Endothelial cell of umbilical vein (primary cell): ENCODE measurements at regions not wholly inside any gene's neighbourhood (a gene's known extent, or its start where the extent isn't known, plus 50 kb on each side); places are given as distances from the start of the nearest gene placed in this dataset.

Experiments
- BruUV-seq: library from RNA; stranded (reverse); fragments of 400-500 nt; replicated peaks from 2 replicates; lab custom pipeline; 2021; lab: Mats Ljungman, UMichigan
- CTCF ChIA-PET: fragments of 300-600, 350-600 bp; sonication (Branson Sonifier 250); formaldehyde crosslinking; loops from one replicate; lab custom pipeline; 2021; ENCODE audit warnings: antibody characterized with exemption, inconsistent platforms; lab: Charles Lee
- POLR2A ChIA-PET: fragments of 300-600, 350-600 bp; sonication (Branson Sonifier 250); formaldehyde crosslinking; loops from one replicate; lab custom pipeline; 2021; ENCODE audit warnings: antibody characterized with exemption, inconsistent platforms; lab: Charles Lee
- DNase-seq: peaks from one replicate; pipeline ENCODE4 v3.0.0-alpha.2; 2011; ENCODE audit warnings: low read depth, low spot score
- FAIRE-seq: peaks from 2 replicates; lab custom pipeline; 2011; peaks lifted over from hg19 to GRCh38; lab: Jason Lieb, UNC
- H2AFZ ChIP-seq: 2 replicates; pipeline ENCODE4 v1.6.0; 2012; ENCODE audit warnings: low read depth, low read length, control low read depth, inconsistent platforms
- H3K27ac ChIP-seq: 2 replicates; pipeline ENCODE4 v1.5.1; 2011; ENCODE audit warnings: low read depth, mild to moderate bottlenecking, control low read depth, low read length, moderate library complexity; ENCODE audit not compliant: insufficient read depth
- H3K27me3 ChIP-seq, 2 experiments: 2 replicates each; pipeline versions ENCODE4 v1.6.0 to v1.6.1; 2011; ENCODE audit warnings: low read length in 2 of 2, mixed read lengths in 1 of 2; ENCODE audit not compliant: control insufficient read depth in 2 of 2, insufficient read depth in 2 of 2
- H3K36me3 ChIP-seq, 2 experiments: 2 replicates in 1 of 2; 3 replicates in 1 of 2; pipeline ENCODE4 v1.5.1; 2011; ENCODE audit warnings: low read length in 2 of 2, mild to moderate bottlenecking in 1 of 2, moderate library complexity in 1 of 2; ENCODE audit not compliant: control insufficient read depth in 2 of 2, insufficient read depth in 2 of 2; ENCODE audit errors: extremely low read depth in 1 of 2
- H3K4me1 ChIP-seq: 3 replicates; pipeline ENCODE4 v1.5.1; 2011; ENCODE audit warnings: mild to moderate bottlenecking, low read length; ENCODE audit not compliant: control insufficient read depth, insufficient read depth; ENCODE audit errors: extremely low read depth
- H3K4me2 ChIP-seq: 2 replicates; pipeline ENCODE4 v1.6.1; 2011; ENCODE audit warnings: low read length, control low read depth, mixed read lengths; ENCODE audit not compliant: insufficient read depth
- H3K4me3 ChIP-seq, 3 experiments: fragments of 200-600 bp in 1 of 3; sonication (generic), shearing (Covaris generic) in 1 of 3; replicated peaks in 1 of 3; 2 replicates each; pipeline ENCODE4 v1.5.1; 2011 to 2016; ENCODE audit warnings: control low read depth in 3 of 3, low read length in 3 of 3, mild to moderate bottlenecking in 2 of 3, inconsistent platforms in 1 of 3, low read depth in 1 of 3, moderate library complexity in 1 of 3; ENCODE audit not compliant: insufficient read depth in 1 of 3
- H3K79me2 ChIP-seq: 2 replicates; pipeline ENCODE4 v1.6.0; 2012; ENCODE audit warnings: low read length, inconsistent platforms; ENCODE audit not compliant: control insufficient read depth, insufficient read depth
- H3K9ac ChIP-seq: replicated peaks from 2 replicates; pipeline ENCODE3; 2011; ENCODE audit warnings: low read length, control low read depth; ENCODE audit not compliant: insufficient read depth; ENCODE audit errors: extremely low read depth
- H3K9me1 ChIP-seq: replicated peaks from 3 replicates; pipeline ENCODE4 v1.6.0; 2011; ENCODE audit warnings: mild to moderate bottlenecking, low read length; ENCODE audit not compliant: control insufficient read depth, insufficient read depth; ENCODE audit errors: extremely low read depth
- H3K9me3 ChIP-seq: replicated peaks from 2 replicates; pipeline ENCODE4 v1.5.1; 2012; ENCODE audit warnings: low read length, inconsistent platforms; ENCODE audit not compliant: control insufficient read depth, insufficient read depth
- H4K20me1 ChIP-seq: replicated peaks from 2 replicates; pipeline ENCODE3; 2011; ENCODE audit warnings: mild to moderate bottlenecking, low read length; ENCODE audit not compliant: control insufficient read depth, insufficient read depth; ENCODE audit errors: extremely low read depth
- EZH2 ChIP-seq: IDR thresholded peaks from 2 replicates; pipeline ENCODE4 v1.6.1; 2012; ENCODE audit warnings: borderline replicate concordance, low read depth, mild to moderate bottlenecking, moderate library complexity, low read length, inconsistent platforms; ENCODE audit not compliant: severe bottlenecking
- FOS ChIP-seq: IDR thresholded peaks from 2 replicates; pipeline ENCODE4 v1.6.1; 2011; ENCODE audit warnings: mild to moderate bottlenecking, low read length, moderate library complexity, borderline replicate concordance; ENCODE audit not compliant: insufficient read depth
- GATA2 ChIP-seq: IDR thresholded peaks from 2 replicates; pipeline ENCODE4 v1.7.0; 2011; ENCODE audit warnings: low read depth, mild to moderate bottlenecking, moderate library complexity, mixed read lengths, low read length; ENCODE audit not compliant: insufficient read length, insufficient read depth
- JUN ChIP-seq: IDR thresholded peaks from 2 replicates; pipeline ENCODE4 v1.6.1; 2011; ENCODE audit warnings: borderline replicate concordance, low read depth; ENCODE audit not compliant: insufficient read length, insufficient read depth
- MYC ChIP-seq: IDR thresholded peaks from one replicate; pipeline ENCODE4 v1.6.1; 2011; ENCODE audit warnings: mild to moderate bottlenecking, low read depth, low read length
- POLR2A ChIP-seq: IDR thresholded peaks from 2 replicates; pipeline ENCODE4 v1.6.1; 2012; ENCODE audit warnings: low read depth, mild to moderate bottlenecking, control low read depth, low read length
- POLR2AphosphoS5 ChIP-seq: IDR thresholded peaks from 2 replicates; pipeline ENCODE4 v1.6.1; 2012; ENCODE audit warnings: low read depth, mild to moderate bottlenecking, control low read depth, low read length, moderate library complexity; ENCODE audit not compliant: insufficient read depth
- dilution Hi-C: fragments of 300-500 bp; cut with MboI; formaldehyde crosslinking; loops from one replicate; pipeline ENCODE4 v1.15.0; 2019; ENCODE audit warnings: low sequenced_read_pairs; ENCODE audit not compliant: extremely low pct_ligation_motif_present
- intact Hi-C: fragments of 100-400 bp; cut with micrococcal nuclease; formaldehyde crosslinking; loops from one replicate; pipeline ENCODE4 v1.10.0; 2022
- TF ChIP-seq, protein P1 (sequence below): IDR thresholded peaks from 2 replicates; pipeline ENCODE4 v1.6.1; 2011; ENCODE audit not compliant: insufficient read depth, insufficient read length
- TF ChIP-seq, protein P2 (sequence below), 2 donors: IDR thresholded peaks; 1 replicate in 1 of 2; 2 replicates in 1 of 2; pipeline ENCODE4 v1.5.1; 2011; ENCODE audit warnings: low read length in 2 of 2, mild to moderate bottlenecking in 2 of 2, moderate library complexity in 2 of 2, control low read depth in 1 of 2, inconsistent platforms in 1 of 2, low read depth in 1 of 2; ENCODE audit not compliant: insufficient read depth in 1 of 2; ENCODE audit errors: extremely low read depth in 1 of 2

DNA sequence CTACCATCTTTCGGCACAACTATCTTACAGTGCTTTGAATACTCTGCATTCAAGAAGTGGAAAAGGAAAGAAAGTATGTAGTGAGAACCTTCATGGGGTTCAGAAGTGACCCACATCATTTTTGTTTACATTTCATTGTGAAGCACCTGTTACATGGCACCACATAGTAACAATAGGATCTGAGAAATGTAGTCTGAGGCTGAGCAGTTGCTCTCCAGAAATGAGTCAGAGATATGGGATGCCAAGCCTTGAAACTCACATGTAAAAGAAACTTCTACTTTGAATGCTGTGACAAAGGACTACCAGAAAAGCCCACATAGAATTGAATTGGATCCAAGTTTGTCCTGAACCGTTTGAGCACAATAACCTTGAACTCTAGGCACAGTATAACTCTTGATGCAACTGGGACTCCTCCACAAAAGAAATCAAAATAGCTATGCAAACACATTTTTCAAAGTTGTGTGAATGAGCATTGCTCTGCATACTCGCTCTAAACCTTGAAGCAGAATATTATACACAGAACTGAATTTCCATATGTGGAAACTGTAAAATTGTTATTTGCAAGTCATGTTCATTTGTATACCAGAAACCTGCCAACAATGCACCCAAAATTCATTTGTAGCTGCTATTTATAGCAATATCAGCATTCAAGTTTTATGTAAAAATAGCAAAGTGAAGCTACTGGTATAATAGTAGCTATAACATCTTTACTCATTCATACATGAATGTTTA is 400.9 kb upstream of the POU3F2 start:
- dilution Hi-C loops = no loop called here
- CTCF ChIA-PET = no interaction called here
- FAIRE-seq = no peak

More for the DNA sequence above, 400.9 kb upstream of the POU3F2 start:
- Histone ChIP-seq H3K27ac (no peak overlapping the region), H3K79me2 (no peaks in the 10 kb centered on the region), H3K4me3 (no peak overlapping the region), H3K4me2 (no peak overlapping the region), H3K9me3 (peaks cover 2% of the 10 kb centered on the region), H3K9ac (no peak overlapping the region), H3K4me1 (no peaks in the 10 kb centered on the region), H3K36me3 (no peaks in the 10 kb centered on the region), H4K20me1 (no peaks in the 10 kb centered on the region), H2AFZ (no peak overlapping the region), H3K9me1 (no peaks in the 10 kb centered on the region), H3K27me3 (no peaks in the 10 kb centered on the region)
- no peak for TF ChIP-seq JUN
- no peak for TF ChIP-seq GATA2
- no peak for TF ChIP-seq POLR2AphosphoS5
- TF ChIP-seq, protein P1, sequence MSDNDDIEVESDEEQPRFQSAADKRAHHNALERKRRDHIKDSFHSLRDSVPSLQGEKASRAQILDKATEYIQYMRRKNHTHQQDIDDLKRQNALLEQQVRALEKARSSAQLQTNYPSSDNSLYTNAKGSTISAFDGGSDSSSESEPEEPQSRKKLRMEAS = no peak
- TF ChIP-seq EZH2 = no peak
- no peak for TF ChIP-seq MYC
- TF ChIP-seq FOS = no peak
- TF ChIP-seq, protein P2, sequence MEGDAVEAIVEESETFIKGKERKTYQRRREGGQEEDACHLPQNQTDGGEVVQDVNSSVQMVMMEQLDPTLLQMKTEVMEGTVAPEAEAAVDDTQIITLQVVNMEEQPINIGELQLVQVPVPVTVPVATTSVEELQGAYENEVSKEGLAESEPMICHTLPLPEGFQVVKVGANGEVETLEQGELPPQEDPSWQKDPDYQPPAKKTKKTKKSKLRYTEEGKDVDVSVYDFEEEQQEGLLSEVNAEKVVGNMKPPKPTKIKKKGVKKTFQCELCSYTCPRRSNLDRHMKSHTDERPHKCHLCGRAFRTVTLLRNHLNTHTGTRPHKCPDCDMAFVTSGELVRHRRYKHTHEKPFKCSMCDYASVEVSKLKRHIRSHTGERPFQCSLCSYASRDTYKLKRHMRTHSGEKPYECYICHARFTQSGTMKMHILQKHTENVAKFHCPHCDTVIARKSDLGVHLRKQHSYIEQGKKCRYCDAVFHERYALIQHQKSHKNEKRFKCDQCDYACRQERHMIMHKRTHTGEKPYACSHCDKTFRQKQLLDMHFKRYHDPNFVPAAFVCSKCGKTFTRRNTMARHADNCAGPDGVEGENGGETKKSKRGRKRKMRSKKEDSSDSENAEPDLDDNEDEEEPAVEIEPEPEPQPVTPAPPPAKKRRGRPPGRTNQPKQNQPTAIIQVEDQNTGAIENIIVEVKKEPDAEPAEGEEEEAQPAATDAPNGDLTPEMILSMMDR (IDR thresholded peaks at IDR 0.05; ENCODE audit: extremely low read depth in 1 of 2, insufficient read depth in 1 of 2, low read depth in 1 of 2, low read length in 2 of 2) = no peak
- TF ChIP-seq POLR2A = no peak
- intact Hi-C loops = no loop called here
- DNase-seq = no peak
- POLR2A ChIA-PET = no interaction called here
- no TSS peak for BruUV-seq
